GM12892 (cell line): ENCODE measurements at regions not wholly inside any gene's neighbourhood (a gene's known extent, or its start where the extent isn't known, plus 50 kb on each side); places are given as distances from the start of the nearest gene placed in this dataset.

Experiments used
- POLR2A ChIP-seq: IDR thresholded peaks from 2 replicates; pipeline ENCODE4 v1.6.1; 2011; ENCODE audit warnings: low read depth, low read length, control low read depth
- POLR2AphosphoS5 ChIP-seq: IDR thresholded peaks from 2 replicates; pipeline ENCODE4 v1.6.1; 2011; ENCODE audit warnings: low read depth, low read length, control low read depth
- TAF1 ChIP-seq: IDR thresholded peaks from 2 replicates; pipeline ENCODE4 v1.6.1; 2011; ENCODE audit warnings: low read depth, mild to moderate bottlenecking, control low read depth, low read length, borderline replicate concordance

- TF ChIP-seq POLR2A (no peak), POLR2AphosphoS5 (no peak), TAF1 (no peak)
Measured at GRCh38 chr20:60905919-60906318, 346.1 kb upstream of the CDH4 start.
